H1 (cell line): ENCODE measurements at regions not wholly inside any gene's neighbourhood (a gene's known extent, or its start where the extent isn't known, plus 50 kb on each side); places are given as distances from the start of the nearest gene placed in this dataset.

ENCODE experiments used
- CTCF ChIA-PET: fragments of 300-600 bp; sonication (Branson Sonifier 250); formaldehyde crosslinking; loops from one replicate; lab custom pipeline; 2021; ENCODE audit not compliant: partially characterized antibody; lab: Charles Lee
- POLR2A ChIA-PET: fragments of 300-600 bp; sonication (Branson Sonifier 250); formaldehyde crosslinking; loops from one replicate; lab custom pipeline; 2021; ENCODE audit warnings: inconsistent platforms; ENCODE audit not compliant: partially characterized antibody; lab: Charles Lee
- DNase-seq, 2 experiments: peaks; one replicate each; pipeline versions ENCODE4 v3.0.0 to v3.0.0-alpha.2; 2010 to 2022; ENCODE audit warnings: low spot score in 2 of 2, low read depth in 1 of 2, mixed read lengths in 1 of 2
- FAIRE-seq: peaks from 2 replicates; lab custom pipeline; 2011; peaks lifted over from hg19 to GRCh38; lab: Jason Lieb, UNC
- H2AFZ ChIP-seq: 2 replicates; pipeline ENCODE4 v1.8.1; 2012; ENCODE audit warnings: low read length, inconsistent platforms
- H2AK5ac ChIP-seq: 2 replicates; pipeline ENCODE4 v1.6.1; 2013; ENCODE audit warnings: low read depth, low read length
- H2BK120ac ChIP-seq: replicated peaks from 2 replicates; pipeline ENCODE3; 2013; ENCODE audit warnings: low read depth, low read length, inconsistent platforms
- H2BK12ac ChIP-seq: 2 replicates; pipeline ENCODE4 v1.6.1; 2013; ENCODE audit warnings: low read depth, low read length
- H2BK15ac ChIP-seq: 2 replicates; pipeline ENCODE4 v1.6.1; 2013; ENCODE audit warnings: low read length
- H2BK20ac ChIP-seq: 2 replicates; pipeline ENCODE4 v1.6.1; 2013; ENCODE audit warnings: low read length
- H2BK5ac ChIP-seq: 2 replicates; pipeline ENCODE4 v1.6.1; 2013; ENCODE audit warnings: low read depth, low read length
- H3K14ac ChIP-seq: 2 replicates; pipeline ENCODE4 v1.6.1; 2013; ENCODE audit warnings: inconsistent platforms; ENCODE audit not compliant: insufficient read length
- H3K18ac ChIP-seq: 2 replicates; pipeline ENCODE4 v1.6.1; 2013; ENCODE audit warnings: low read length; ENCODE audit errors: extremely low read depth
- H3K23ac ChIP-seq: 2 replicates; pipeline ENCODE4 v1.6.1; 2013; ENCODE audit warnings: inconsistent platforms; ENCODE audit not compliant: insufficient read length
- H3K23me2 ChIP-seq: 2 replicates; pipeline ENCODE4 v1.6.1; 2013; ENCODE audit warnings: low read depth, low read length
- H3K27ac ChIP-seq: 2 replicates; pipeline ENCODE4 v1.6.1; 2011; ENCODE audit warnings: low read depth, low read length, inconsistent platforms
- H3K27me3 ChIP-seq, 4 experiments: replicated peaks in 1 of 4; 1 replicate in 1 of 4; 2 replicates in 3 of 4; pipeline versions ENCODE4 v1.6.1 to v1.8.1; 2011 to 2013; ENCODE audit warnings: low read length in 3 of 4, mild to moderate bottlenecking in 3 of 4, inconsistent platforms in 2 of 4, mixed read lengths in 2 of 4, moderate library complexity in 1 of 4; ENCODE audit not compliant: control insufficient read depth in 3 of 4, insufficient read depth in 3 of 4; ENCODE audit errors: extremely low read depth in 1 of 4
- H3K36me3 ChIP-seq, 4 experiments: 2 replicates each; pipeline versions ENCODE4 v1.6.1 to v1.8.1; 2011 to 2013; ENCODE audit warnings: mild to moderate bottlenecking in 4 of 4, low read length in 3 of 4, moderate library complexity in 2 of 4, control low read depth in 1 of 4, inconsistent platforms in 1 of 4; ENCODE audit not compliant: insufficient read depth in 4 of 4, control insufficient read depth in 2 of 4
- H3K4ac ChIP-seq: replicated peaks from 2 replicates; pipeline ENCODE3; 2013; ENCODE audit warnings: low read length, low read depth, mixed read lengths, inconsistent platforms; ENCODE audit not compliant: insufficient read length
- H3K4me1 ChIP-seq, 4 experiments: replicated peaks in 1 of 4; 1 replicate in 1 of 4; 2 replicates in 3 of 4; pipeline versions ENCODE4 v1.6.1 to v1.8.1; 2011 to 2013; ENCODE audit warnings: low read length in 3 of 4, inconsistent platforms in 2 of 4, mixed read lengths in 1 of 4; ENCODE audit not compliant: insufficient read depth in 4 of 4, control insufficient read depth in 3 of 4
- H3K4me2 ChIP-seq, 2 experiments: 2 replicates each; pipeline versions ENCODE4 v1.6.1 to v1.8.1; 2011 to 2013; ENCODE audit warnings: low read depth in 2 of 2, low read length in 2 of 2, control low read depth in 1 of 2, inconsistent platforms in 1 of 2, mild to moderate bottlenecking in 1 of 2; ENCODE audit not compliant: insufficient read depth in 1 of 2
- H3K4me3 ChIP-seq, 4 experiments: fragments of 200-600, 300-600 bp in 1 of 4; sonication (generic), shearing (Covaris generic), sonication (Bioruptor Twin) in 1 of 4; 2 replicates each; pipeline versions ENCODE4 v1.5.1 to v1.8.1; 2011 to 2016; ENCODE audit warnings: low read length in 4 of 4, low read depth in 3 of 4, control low read depth in 2 of 4, inconsistent platforms in 2 of 4, mild to moderate bottlenecking in 2 of 4, mixed read lengths in 1 of 4, moderate library complexity in 1 of 4; ENCODE audit not compliant: insufficient read depth in 2 of 4; ENCODE audit errors: extremely low read depth in 1 of 4
- H3K56ac ChIP-seq: replicated peaks from 2 replicates; pipeline ENCODE3; 2013; ENCODE audit warnings: low read depth, mild to moderate bottlenecking, mixed read lengths, low read length, inconsistent platforms; ENCODE audit not compliant: insufficient read length
- H3K79me1 ChIP-seq: 2 replicates; pipeline ENCODE4 v1.6.1; 2013; ENCODE audit warnings: low read depth, low read length, control low read depth
- H3K79me2 ChIP-seq, 2 experiments: 2 replicates each; pipeline versions ENCODE4 v1.6.1 to v1.8.1; 2012 to 2013; ENCODE audit warnings: low read length in 2 of 2, mild to moderate bottlenecking in 2 of 2, inconsistent platforms in 1 of 2; ENCODE audit not compliant: insufficient read depth in 2 of 2, control insufficient read depth in 1 of 2
- H3K9ac ChIP-seq, 4 experiments: replicated peaks in 1 of 4; 1 replicate in 1 of 4; 2 replicates in 3 of 4; pipeline versions ENCODE4 v1.6.1 to v1.8.1; 2011 to 2013; ENCODE audit warnings: low read depth in 3 of 4, low read length in 3 of 4, control low read depth in 2 of 4, mild to moderate bottlenecking in 2 of 4, moderate library complexity in 2 of 4, inconsistent platforms in 1 of 4; ENCODE audit errors: extremely low read depth in 1 of 4
- H3K9me3 ChIP-seq, 2 experiments: 2 replicates each; pipeline versions ENCODE4 v1.6.1 to v1.8.1; 2012 to 2013; ENCODE audit warnings: mild to moderate bottlenecking in 2 of 2, moderate library complexity in 2 of 2, control low read depth in 1 of 2, inconsistent platforms in 1 of 2, low read depth in 1 of 2, low read length in 1 of 2, mixed read lengths in 1 of 2; ENCODE audit not compliant: insufficient read depth in 2 of 2
- H4K20me1 ChIP-seq, 2 experiments: replicated peaks in 1 of 2; 2 replicates each; pipeline versions ENCODE3 to v1.8.1; 2011 to 2013; ENCODE audit warnings: inconsistent platforms in 2 of 2, low read length in 2 of 2, mild to moderate bottlenecking in 1 of 2; ENCODE audit not compliant: insufficient read depth in 2 of 2, control insufficient read depth in 1 of 2
- H4K5ac ChIP-seq: 2 replicates; pipeline ENCODE4 v1.6.1; 2013; ENCODE audit warnings: low read length, low read depth, mixed read lengths, inconsistent platforms; ENCODE audit not compliant: insufficient read length
- H4K8ac ChIP-seq: 2 replicates; pipeline ENCODE4 v1.8.0; 2013; ENCODE audit warnings: mild to moderate bottlenecking, moderate library complexity, low read length, inconsistent platforms; ENCODE audit not compliant: insufficient read depth; ENCODE audit errors: extremely low read depth
- H4K91ac ChIP-seq: replicated peaks from 2 replicates; pipeline ENCODE3; 2013; ENCODE audit warnings: low read length, mixed read lengths, inconsistent platforms; ENCODE audit not compliant: insufficient read length
- BACH1 ChIP-seq: IDR thresholded peaks from 2 replicates; pipeline ENCODE4 v1.6.1; 2012; ENCODE audit warnings: low read length, improper control_type of control experiment
- CREB1 ChIP-seq: IDR thresholded peaks from 2 replicates; pipeline ENCODE4 v1.6.1; 2012; ENCODE audit warnings: inconsistent platforms
- FOSL1 ChIP-seq: IDR thresholded peaks from 2 replicates; pipeline ENCODE4 v1.6.1; 2011; ENCODE audit warnings: mild to moderate bottlenecking, low read depth, low read length, moderate library complexity; ENCODE audit not compliant: insufficient read depth
- HDAC6 ChIP-seq: IDR thresholded peaks from one replicate; pipeline ENCODE4 v1.7.1; 2012; ENCODE audit warnings: low read depth, mild to moderate bottlenecking, inconsistent platforms, low read length, moderate library complexity
- KDM4A ChIP-seq: IDR thresholded peaks from one replicate; pipeline ENCODE4 v1.7.1; 2012; ENCODE audit warnings: low read depth, mild to moderate bottlenecking, moderate library complexity, low read length, inconsistent platforms; ENCODE audit not compliant: severe bottlenecking
- POLR2AphosphoS5 ChIP-seq: IDR thresholded peaks from 2 replicates; pipeline ENCODE4 v1.6.1; 2011; ENCODE audit warnings: low read depth, low read length
- SIX5 ChIP-seq: IDR thresholded peaks from 2 replicates; pipeline ENCODE4 v1.6.1; 2011; ENCODE audit warnings: mild to moderate bottlenecking, low read depth, low read length
- SP4 ChIP-seq: IDR thresholded peaks from 2 replicates; pipeline ENCODE4 v1.6.1; 2012; ENCODE audit warnings: low read length, inconsistent platforms
- TAF1 ChIP-seq: IDR thresholded peaks from 2 replicates; pipeline ENCODE4 v1.6.1; 2011; ENCODE audit warnings: mild to moderate bottlenecking, low read depth, low read length
- TAF7 ChIP-seq: optimal IDR thresholded peaks from 2 replicates; pipeline ENCODE3; 2011; ENCODE audit warnings: low read depth, mild to moderate bottlenecking, inconsistent platforms, low read length, moderate library complexity, borderline replicate concordance
- TCF12 ChIP-seq: IDR thresholded peaks from 2 replicates; pipeline ENCODE4 v1.6.1; 2011; ENCODE audit warnings: low read depth, mild to moderate bottlenecking, low read length
- WGBS, 2 experiments: shearing (Covaris generic) in 1 of 2; methylation state at CpG; one replicate each; pipeline versions ENCODE4 v1.1.6 to v1.1.7; 2013 to 2015; ENCODE audit warnings: low lambda C conversion rate in 2 of 2, mixed read lengths in 2 of 2, inconsistent platforms in 1 of 2, low coverage in 1 of 2, missing lambda C conversion rate in 1 of 2; ENCODE audit not compliant: insufficient replicate concordance in 2 of 2, insufficient coverage in 1 of 2, insufficient read length in 1 of 2; ENCODE audit errors: extremely low coverage in 1 of 2, missing lambda C conversion rate in 1 of 2; 5-methylcytosine and 5-hydroxymethylcytosine counted together
- TF ChIP-seq, protein P1 (sequence below): IDR thresholded peaks from 2 replicates; pipeline ENCODE4 v1.6.1; 2012; ENCODE audit warnings: low read length, inconsistent platforms

DNA sequence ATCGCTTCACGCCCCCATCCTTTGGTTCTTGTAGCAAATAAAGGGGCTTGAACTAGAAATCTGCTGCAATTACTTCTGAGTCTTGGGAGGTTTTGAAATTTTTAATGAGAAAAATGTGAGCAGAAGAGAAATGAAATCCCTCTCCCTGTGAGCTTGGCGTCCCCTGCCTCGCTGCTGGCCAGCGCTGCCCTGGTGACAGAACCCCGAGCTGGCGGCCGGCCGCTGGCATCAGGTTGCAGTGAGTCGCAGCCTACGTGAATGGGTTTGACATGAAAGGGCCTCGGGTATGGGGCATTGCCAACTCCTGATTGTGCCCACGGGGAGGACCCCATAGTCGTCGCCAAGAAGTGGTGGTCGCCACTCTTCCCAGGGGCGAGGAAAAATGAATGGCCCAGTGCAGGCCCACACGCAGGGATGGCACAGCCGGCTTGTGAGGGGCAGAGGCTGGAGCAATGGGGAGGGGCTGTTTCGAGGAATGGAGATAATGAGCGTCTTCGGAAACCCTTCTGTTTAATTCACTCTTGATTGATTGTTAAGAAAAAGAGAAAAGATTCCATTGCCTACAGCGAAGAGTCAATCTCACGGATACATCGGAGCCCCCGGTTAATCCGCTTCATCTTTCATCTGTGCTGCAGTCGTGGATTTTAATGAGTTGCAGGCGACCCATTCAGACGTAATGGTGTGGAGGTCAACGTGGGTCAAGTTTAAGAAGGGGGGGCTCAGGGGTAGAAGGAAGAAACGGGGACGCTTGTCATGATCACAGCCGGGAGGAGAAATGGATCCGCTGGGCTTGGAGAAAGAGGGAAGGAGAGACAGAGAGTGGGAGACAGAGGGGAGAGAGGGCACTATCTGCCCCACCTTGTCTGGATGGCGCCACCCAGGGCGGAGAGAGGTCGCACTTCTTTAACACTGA is 380.1 kb downstream of the THBS2 start:
- H2AFZ ChIP-seq: no peak overlapping the region
- H2BK120ac ChIP-seq: no peak overlapping the region
- no peaks in the 10 kb centered on the region for H3K79me2 ChIP-seq
- H3K23me2 ChIP-seq: no peaks in the 10 kb centered on the region
- H3K4me2 ChIP-seq: no peak overlapping the region
- no peak overlapping the region for H4K91ac ChIP-seq
- no peaks in the 10 kb centered on the region; a peak in 1 of 7 replicates for H3K4me1 ChIP-seq
- H3K27ac ChIP-seq: no peak overlapping the region
- H2BK5ac ChIP-seq: no peak overlapping the region
- H2BK12ac ChIP-seq: no peak overlapping the region
- no peak overlapping the region for H2BK20ac ChIP-seq
- H3K4ac ChIP-seq: no peak overlapping the region
- ChIA-PET POLR2A (no interaction called here), CTCF (no interaction called here)
- H3K4me3 ChIP-seq: no peak overlapping the region
- no peaks in the 10 kb centered on the region for H3K36me3 ChIP-seq
- no peak overlapping the region for H3K9ac ChIP-seq
- 91% methylated on average over 38 of the region's 38 CpGs; no CpG with 5 or more reads in 1 of the 2 experiments for WGBS, 2 experiments
- peak overlapping the region; percentile 22; the same call in 1 of the 2 replicates for H4K8ac ChIP-seq
- no peak overlapping the region for H3K56ac ChIP-seq
- FAIRE-seq (no peak), DNase-seq (no peak)
- no peak overlapping the region for H3K14ac ChIP-seq
- H2BK15ac ChIP-seq: no peak overlapping the region
- no peaks in the 10 kb centered on the region for H3K79me1 ChIP-seq
- H3K27me3 ChIP-seq: no peaks in the 10 kb centered on the region
- H3K9me3 ChIP-seq: no peaks in the 10 kb centered on the region
- no peak overlapping the region for H2AK5ac ChIP-seq
- no peak overlapping the region for H3K23ac ChIP-seq
- no peak overlapping the region for H3K18ac ChIP-seq
- H4K20me1 ChIP-seq: no peaks in the 10 kb centered on the region
- H4K5ac ChIP-seq: no peak overlapping the region
- TF ChIP-seq TAF7 (no peak), HDAC6 (no peak), SP4 (no peak), FOSL1 (no peak), TAF1 (no peak), KDM4A (no peak), TCF12 (no peak), POLR2AphosphoS5 (no peak), CREB1 (no peak), SIX5 (no peak), BACH1 (no peak)
- TF ChIP-seq, protein P1, sequence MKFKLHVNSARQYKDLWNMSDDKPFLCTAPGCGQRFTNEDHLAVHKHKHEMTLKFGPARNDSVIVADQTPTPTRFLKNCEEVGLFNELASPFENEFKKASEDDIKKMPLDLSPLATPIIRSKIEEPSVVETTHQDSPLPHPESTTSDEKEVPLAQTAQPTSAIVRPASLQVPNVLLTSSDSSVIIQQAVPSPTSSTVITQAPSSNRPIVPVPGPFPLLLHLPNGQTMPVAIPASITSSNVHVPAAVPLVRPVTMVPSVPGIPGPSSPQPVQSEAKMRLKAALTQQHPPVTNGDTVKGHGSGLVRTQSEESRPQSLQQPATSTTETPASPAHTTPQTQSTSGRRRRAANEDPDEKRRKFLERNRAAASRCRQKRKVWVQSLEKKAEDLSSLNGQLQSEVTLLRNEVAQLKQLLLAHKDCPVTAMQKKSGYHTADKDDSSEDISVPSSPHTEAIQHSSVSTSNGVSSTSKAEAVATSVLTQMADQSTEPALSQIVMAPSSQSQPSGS: no peak
